ENCODE measurements at regions not wholly inside any gene's neighbourhood (a gene's known extent, or its start where the extent isn't known, plus 50 kb on each side); places are given as distances from the start of the nearest gene placed in this dataset.

DNA sequence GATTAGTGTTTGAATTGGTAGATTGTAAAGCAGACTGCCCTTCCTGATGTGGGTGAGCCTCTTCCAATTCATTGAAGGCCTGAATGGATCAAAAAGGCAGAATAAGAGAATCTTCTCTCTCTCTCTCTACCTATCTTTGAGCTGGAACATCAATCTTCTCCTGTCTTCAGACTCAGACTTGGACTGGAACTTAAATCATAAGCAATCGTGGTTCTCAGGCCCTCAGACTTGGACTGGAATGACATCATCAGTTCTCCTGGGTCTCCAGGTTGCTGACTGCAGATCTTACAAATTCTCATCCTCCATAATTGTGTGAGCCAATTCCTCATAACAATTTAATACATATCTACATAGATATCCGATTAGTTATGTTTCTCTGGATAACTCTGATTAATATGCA lies 66.8 kb downstream of the IER5 start:
- intact Hi-C loops (cut with micrococcal nuclease), result no loop called here
- Mint-ChIP-seq H3K27ac (no peak overlapping the region), H3K27me3 (ENCODE audit: low read depth in 3 of 3) (peaks cover 3 to 5% (median 4%) of the 10 kb centered on the region in 3 donors), H3K4me3 (no peak overlapping the region), H3K4me1 (peaks cover 40% of the 10 kb centered on the region), H3K9me3 (peaks cover 0 to 4% (median 0%) of the 10 kb centered on the region in 7 donors), H3K36me3 (no peaks in the 10 kb centered on the region)
- WGBS (ENCODE audit: insufficient coverage), result no CpG with 5 or more reads among the region's 2 CpGs
- no peaks in the 10 kb centered on the region for H3K79me2 ChIP-seq (ENCODE audit: insufficient read depth, low read length)
- no peak overlapping the region for H2AFZ ChIP-seq (ENCODE audit: insufficient read depth, low read depth, low read length, poor library complexity, severe bottlenecking)
- TF ChIP-seq CTCF (IDR thresholded peaks at IDR 0.05), result no peak
- H3K27ac ChIP-seq (ENCODE audit: low read depth in 1 of 2, low read length in 2 of 2), result no peak overlapping the region
- no peaks in the 10 kb centered on the region for H4K20me1 ChIP-seq (ENCODE audit: insufficient read depth, low read length)
- no peak overlapping the region for H3K9ac ChIP-seq (ENCODE audit: insufficient read depth, low read length, poor library complexity, severe bottlenecking)
- H3K4me3 ChIP-seq (replicated peaks in 1 of 3; ENCODE audit: low read depth in 2 of 3, low read length in 3 of 3), result no peak overlapping the region
- no peak overlapping the region for H3K4me2 ChIP-seq (replicated peaks; ENCODE audit: extremely low read depth, low read length, poor library complexity, severe bottlenecking)
- H3K9me3 ChIP-seq (replicated peaks in 1 of 2; ENCODE audit: control insufficient read depth in 1 of 2, insufficient read depth in 1 of 2, low read length in 2 of 2), result no peaks in the 10 kb centered on the region
- no peak for DNase-seq
- H3K27me3 ChIP-seq (ENCODE audit: control insufficient read depth in 2 of 2, insufficient read depth in 2 of 2, low read length in 2 of 2), result no peaks in the 10 kb centered on the region
- peaks cover 25 to 36% of the 10 kb centered on the region in 2 donors for H3K4me1 ChIP-seq (ENCODE audit: control insufficient read depth in 1 of 2, insufficient read depth in 2 of 2, low read length in 2 of 2)
- H3K36me3 ChIP-seq (replicated peaks in 1 of 2; ENCODE audit: control insufficient read depth in 1 of 2, insufficient read depth in 2 of 2, low read length in 2 of 2), result no peaks in the 10 kb centered on the region

DNA sequence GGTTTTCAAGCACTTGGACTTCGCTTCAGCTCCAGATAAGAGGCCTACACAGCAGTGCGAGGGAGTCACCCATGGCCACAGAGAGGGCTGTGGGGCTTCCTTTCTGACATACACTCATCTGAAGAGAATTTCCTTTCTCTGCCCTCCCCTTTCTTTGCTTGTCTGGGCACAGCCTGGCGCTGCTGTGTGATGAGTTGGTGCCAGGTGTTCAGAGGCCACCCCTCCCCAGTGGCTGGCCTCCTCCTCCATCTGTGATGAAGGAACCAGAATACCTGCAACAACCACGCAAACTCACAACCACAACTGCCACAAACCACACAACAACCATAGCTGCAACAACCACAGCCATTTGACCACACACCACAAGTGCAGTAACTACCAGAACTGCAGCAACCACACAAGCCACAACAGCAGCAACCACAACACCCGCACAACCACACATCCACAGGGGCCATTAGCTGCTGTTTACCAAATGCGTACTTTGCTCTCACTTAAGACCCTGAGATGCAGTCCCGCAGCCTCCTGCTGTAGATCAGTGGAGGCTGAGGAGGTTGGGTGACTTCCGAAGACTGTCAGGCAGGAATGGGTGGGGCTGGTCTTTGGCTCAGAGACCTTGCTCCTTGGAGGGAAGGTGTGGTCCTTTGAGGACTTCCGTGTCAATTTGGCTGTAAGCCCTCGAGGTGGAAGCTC lies 71.1 kb downstream of the IER5 start:
- Histone ChIP-seq H3K9me3 (replicated peaks in 1 of 2; ENCODE audit: control insufficient read depth in 1 of 2, insufficient read depth in 1 of 2, low read length in 2 of 2) (peaks cover 9 to 14% of the 10 kb centered on the region in 2 donors), H2AFZ (ENCODE audit: insufficient read depth, low read depth, low read length, poor library complexity, severe bottlenecking) (peak overlapping the region; percentile 18), H3K79me2 (ENCODE audit: insufficient read depth, low read length) (no peaks in the 10 kb centered on the region), H3K27me3 (ENCODE audit: control insufficient read depth in 2 of 2, insufficient read depth in 2 of 2, low read length in 2 of 2) (no peaks in the 10 kb centered on the region), H3K36me3 (replicated peaks in 1 of 2; ENCODE audit: control insufficient read depth in 1 of 2, insufficient read depth in 2 of 2, low read length in 2 of 2) (no peaks in the 10 kb centered on the region), H3K9ac (ENCODE audit: insufficient read depth, low read length, poor library complexity, severe bottlenecking) (no peak overlapping the region), H4K20me1 (ENCODE audit: insufficient read depth, low read length) (no peaks in the 10 kb centered on the region), H3K27ac (ENCODE audit: low read depth in 1 of 2, low read length in 2 of 2) (no peak overlapping the region), H3K4me2 (replicated peaks; ENCODE audit: extremely low read depth, low read length, poor library complexity, severe bottlenecking) (no peak overlapping the region), H3K4me3 (replicated peaks in 1 of 3; ENCODE audit: low read depth in 2 of 3, low read length in 3 of 3) (no peak overlapping the region), H3K4me1 (ENCODE audit: control insufficient read depth in 1 of 2, insufficient read depth in 2 of 2, low read length in 2 of 2) (peaks cover 20 to 28% of the 10 kb centered on the region in 2 donors)
- Mint-ChIP-seq H3K4me3 (no peak overlapping the region), H3K27me3 (ENCODE audit: low read depth in 3 of 3) (peaks cover 3 to 6% (median 4%) of the 10 kb centered on the region in 3 donors), H3K27ac (peak overlapping the region in 4 of 7 donors; percentile 10 to 79 (median 26)), H3K9me3 (peaks cover 4 to 26% (median 17%) of the 10 kb centered on the region in 7 donors), H3K4me1 (peaks cover 31% of the 10 kb centered on the region), H3K36me3 (no peaks in the 10 kb centered on the region)
- no peak for TF ChIP-seq CTCF (IDR thresholded peaks at IDR 0.05)
- 37% methylated on average over 5 of the region's 10 CpGs for WGBS (ENCODE audit: insufficient coverage)
- no peak for DNase-seq
- intact Hi-C loops (cut with micrococcal nuclease), result loop anchor here (10.0 kb wide), 2 partner anchors 275 to 645 kb away; no protein-coding TSS in a partner anchor

Data from CD14-positive monocyte (primary cell).